Tibial nerve (tissue), 3 donors: ENCODE measurements at regions not wholly inside any gene's neighbourhood (a gene's known extent, or its start where the extent isn't known, plus 50 kb on each side); places are given as distances from the start of the nearest gene placed in this dataset.

ENCODE experiments used
- CTCF ChIP-seq, 5 experiments: fragments of 200-600 bp in 3 of 5; fragments of 450-650 bp in 2 of 5; sonication (generic) in 3 of 5; IDR thresholded peaks; one replicate each; pipeline ENCODE4 v1.5.1; 2016 to 2019; ENCODE audit warnings: antibody characterized with exemption in 5 of 5, mild to moderate bottlenecking in 3 of 5, moderate library complexity in 2 of 5
- POLR2A ChIP-seq, 2 donors: fragments of 450-650 bp; IDR thresholded peaks; one replicate each; pipeline ENCODE4 v1.6.1; 2017; ENCODE audit warnings: antibody characterized with exemption in 2 of 2, mild to moderate bottlenecking in 2 of 2, moderate library complexity in 2 of 2

GRCh38 chr4:38290366-38290765 lies 330.2 kb downstream of the PTTG2 start:
- TF ChIP-seq CTCF (IDR thresholded peaks at IDR 0.05) (no peak), POLR2A (IDR thresholded peaks at IDR 0.05) (no peak)
